Esophagus muscularis mucosa (tissue), 4 donors: ENCODE measurements at regions not wholly inside any gene's neighbourhood (a gene's known extent, or its start where the extent isn't known, plus 50 kb on each side); places are given as distances from the start of the nearest gene placed in this dataset.

ENCODE experiments used
- DNase-seq: peaks from one replicate; pipeline ENCODE4 v3.0.0-alpha.2; 2017; ENCODE audit errors: extremely low spot score
- H3K27ac ChIP-seq, 4 donors: fragments of 200-600 bp; sonication (generic); replicated peaks in 1 of 4; 1 replicate in 3 of 4; 2 replicates in 1 of 4; pipeline ENCODE4 v1.5.1; 2016 to 2019; ENCODE audit warnings: mild to moderate bottlenecking in 1 of 4
- H3K27me3 ChIP-seq, 4 donors: fragments of 200-600 bp; sonication (generic); one replicate each; pipeline versions ENCODE4 v1.5.1 to v1.6.0; 2016 to 2019
- H3K36me3 ChIP-seq, 4 donors: fragments of 200-600 bp; sonication (generic); one replicate each; pipeline ENCODE4 v1.5.1; 2016 to 2019
- H3K4me1 ChIP-seq, 4 donors: fragments of 200-600 bp; sonication (generic); one replicate each; pipeline ENCODE4 v1.5.1; 2016 to 2019
- H3K4me3 ChIP-seq, 4 donors: fragments of 200-600 bp; sonication (generic); 1 replicate in 2 of 4; 2 replicates in 2 of 4; pipeline ENCODE4 v1.5.1; 2016 to 2019; ENCODE audit warnings: mild to moderate bottlenecking in 4 of 4, moderate library complexity in 1 of 4
- H3K9me3 ChIP-seq, 4 donors: fragments of 200-600 bp; sonication (generic); 1 replicate in 3 of 4; 2 replicates in 1 of 4; pipeline ENCODE4 v1.5.1; 2016 to 2019
- EP300 ChIP-seq: sonication (generic); formaldehyde crosslinking; IDR thresholded peaks from one replicate; pipeline ENCODE4 v1.6.1; 2017; ENCODE audit warnings: antibody characterized with exemption
- POLR2A ChIP-seq: fragments of 450-650 bp; IDR thresholded peaks from one replicate; pipeline ENCODE4 v1.6.1; 2017; ENCODE audit warnings: antibody characterized with exemption, moderate library complexity, mild to moderate bottlenecking, low read depth
- POLR2AphosphoS5 ChIP-seq, 2 donors: sonication (generic); formaldehyde crosslinking; IDR thresholded peaks; one replicate each; pipeline ENCODE4 v1.6.1; 2017; ENCODE audit warnings: antibody characterized with exemption in 2 of 2
- WGBS: methylation state at CpG from one replicate; pipeline ENCODE4 v1.1.5; 2018; 5-methylcytosine and 5-hydroxymethylcytosine counted together
- intact Hi-C: fragments of 100-400 bp; cut with DNase I; formaldehyde crosslinking; loops from one replicate; pipeline ENCODE4 v1.15.1; 2023
- TF ChIP-seq, protein P1 (sequence below), 3 experiments: fragments of 200-600 bp in 2 of 3; fragments of 450-650 bp in 1 of 3; sonication (generic) in 2 of 3; IDR thresholded peaks; one replicate each; pipeline ENCODE4 v1.5.1; 2017 to 2019; ENCODE audit warnings: antibody characterized with exemption in 3 of 3, mild to moderate bottlenecking in 2 of 3, moderate library complexity in 1 of 3

DNA sequence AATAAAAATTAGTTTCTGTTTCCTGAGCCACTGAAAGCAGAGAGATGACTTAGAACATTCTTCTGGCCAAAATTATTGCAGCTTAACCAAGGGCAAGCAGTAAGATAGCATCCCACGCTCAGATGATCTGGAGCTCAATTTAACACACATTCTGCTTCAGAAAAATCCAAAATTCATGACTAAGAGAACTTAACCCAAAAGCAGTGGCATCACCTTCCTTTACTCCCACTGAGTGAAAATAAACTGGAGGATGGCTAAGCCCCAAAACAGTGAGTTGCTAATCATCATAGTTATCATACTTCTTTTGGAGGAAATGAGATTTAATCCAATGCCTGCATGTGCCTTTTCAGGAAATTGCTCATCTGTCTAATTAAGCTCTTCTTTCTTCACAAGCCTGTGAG, 195.4 kb downstream of the DUSP6 start:
- 60% methylated on average over 1 of the region's 1 CpG for WGBS
- no peak for TF ChIP-seq POLR2A
- no peak for TF ChIP-seq EP300
- TF ChIP-seq, protein P1, sequence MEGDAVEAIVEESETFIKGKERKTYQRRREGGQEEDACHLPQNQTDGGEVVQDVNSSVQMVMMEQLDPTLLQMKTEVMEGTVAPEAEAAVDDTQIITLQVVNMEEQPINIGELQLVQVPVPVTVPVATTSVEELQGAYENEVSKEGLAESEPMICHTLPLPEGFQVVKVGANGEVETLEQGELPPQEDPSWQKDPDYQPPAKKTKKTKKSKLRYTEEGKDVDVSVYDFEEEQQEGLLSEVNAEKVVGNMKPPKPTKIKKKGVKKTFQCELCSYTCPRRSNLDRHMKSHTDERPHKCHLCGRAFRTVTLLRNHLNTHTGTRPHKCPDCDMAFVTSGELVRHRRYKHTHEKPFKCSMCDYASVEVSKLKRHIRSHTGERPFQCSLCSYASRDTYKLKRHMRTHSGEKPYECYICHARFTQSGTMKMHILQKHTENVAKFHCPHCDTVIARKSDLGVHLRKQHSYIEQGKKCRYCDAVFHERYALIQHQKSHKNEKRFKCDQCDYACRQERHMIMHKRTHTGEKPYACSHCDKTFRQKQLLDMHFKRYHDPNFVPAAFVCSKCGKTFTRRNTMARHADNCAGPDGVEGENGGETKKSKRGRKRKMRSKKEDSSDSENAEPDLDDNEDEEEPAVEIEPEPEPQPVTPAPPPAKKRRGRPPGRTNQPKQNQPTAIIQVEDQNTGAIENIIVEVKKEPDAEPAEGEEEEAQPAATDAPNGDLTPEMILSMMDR (IDR thresholded peaks at IDR 0.05): no peak
- TF ChIP-seq POLR2AphosphoS5 (IDR thresholded peaks at IDR 0.05): no peak
- intact Hi-C loops: no loop called here
- Histone ChIP-seq H3K36me3 (no peaks in the 10 kb centered on the region), H3K27me3 (no peaks in the 10 kb centered on the region), H3K27ac (no peak overlapping the region), H3K9me3 (no peaks in the 10 kb centered on the region), H3K4me3 (no peak overlapping the region), H3K4me1 (peaks cover 11 to 14% (median 12%) of the 10 kb centered on the region in 4 donors)
- DNase-seq: no peak

DNA sequence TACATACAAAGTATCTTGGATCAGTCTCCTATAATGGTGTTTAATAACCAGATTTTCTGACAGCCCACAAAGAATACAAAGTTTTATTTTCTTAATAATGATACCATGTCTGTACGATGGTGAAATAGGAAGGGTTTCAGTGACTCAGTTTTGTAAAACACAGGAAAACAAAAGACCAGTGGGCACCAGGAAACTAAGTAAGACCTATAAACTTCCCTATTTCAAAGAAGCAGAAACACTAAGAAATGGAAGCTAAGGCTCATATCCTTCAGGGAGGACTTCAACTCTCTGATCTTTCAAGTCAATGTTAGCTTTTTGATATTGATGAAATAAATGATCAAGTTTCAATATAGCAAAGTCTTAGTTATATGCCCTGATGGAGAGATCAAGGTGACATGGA, 196.0 kb downstream of the DUSP6 start:
- Histone ChIP-seq H3K4me3 (no peak overlapping the region), H3K9me3 (no peaks in the 10 kb centered on the region), H3K27me3 (no peaks in the 10 kb centered on the region), H3K36me3 (no peaks in the 10 kb centered on the region), H3K4me1 (peaks cover 11 to 14% (median 12%) of the 10 kb centered on the region in 4 donors), H3K27ac (no peak overlapping the region)
- DNase-seq: no peak
- 68% methylated on average over 1 of the region's 1 CpG for WGBS
- TF ChIP-seq EP300 (no peak), POLR2AphosphoS5 (IDR thresholded peaks at IDR 0.05) (no peak), POLR2A (no peak)
- TF ChIP-seq, protein P1 (IDR thresholded peaks at IDR 0.05): no peak
- intact Hi-C loops: no loop called here

DNA sequence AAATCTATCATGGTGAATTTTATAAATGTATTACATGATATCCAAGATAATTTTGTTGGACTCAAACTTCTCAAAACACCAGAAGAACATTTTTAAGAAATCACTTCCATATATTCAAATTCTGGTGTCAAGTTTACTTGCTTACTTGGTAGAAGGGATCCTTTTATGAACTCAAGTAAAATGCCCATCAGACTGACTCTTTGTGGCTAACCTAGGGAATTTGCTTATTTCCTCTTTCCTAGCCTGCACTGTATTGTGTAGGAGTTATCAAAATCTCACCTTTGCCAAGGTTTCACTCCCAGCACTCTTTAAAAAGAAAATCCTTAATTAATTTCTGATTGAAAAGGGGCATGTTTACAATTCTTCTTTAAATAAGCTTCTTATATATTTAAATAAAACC, 196.5 kb downstream of the DUSP6 start:
- TF ChIP-seq EP300: no peak
- no peak for TF ChIP-seq POLR2AphosphoS5 (IDR thresholded peaks at IDR 0.05)
- TF ChIP-seq, protein P1 (IDR thresholded peaks at IDR 0.05): no peak
- no peak for TF ChIP-seq POLR2A
- Histone ChIP-seq H3K27ac (no peak overlapping the region), H3K27me3 (no peaks in the 10 kb centered on the region), H3K9me3 (no peaks in the 10 kb centered on the region), H3K4me1 (peaks cover 8 to 11% (median 9%) of the 10 kb centered on the region in 4 donors), H3K36me3 (no peaks in the 10 kb centered on the region), H3K4me3 (no peak overlapping the region)
- no peak for DNase-seq
- intact Hi-C loops: no loop called here

DNA sequence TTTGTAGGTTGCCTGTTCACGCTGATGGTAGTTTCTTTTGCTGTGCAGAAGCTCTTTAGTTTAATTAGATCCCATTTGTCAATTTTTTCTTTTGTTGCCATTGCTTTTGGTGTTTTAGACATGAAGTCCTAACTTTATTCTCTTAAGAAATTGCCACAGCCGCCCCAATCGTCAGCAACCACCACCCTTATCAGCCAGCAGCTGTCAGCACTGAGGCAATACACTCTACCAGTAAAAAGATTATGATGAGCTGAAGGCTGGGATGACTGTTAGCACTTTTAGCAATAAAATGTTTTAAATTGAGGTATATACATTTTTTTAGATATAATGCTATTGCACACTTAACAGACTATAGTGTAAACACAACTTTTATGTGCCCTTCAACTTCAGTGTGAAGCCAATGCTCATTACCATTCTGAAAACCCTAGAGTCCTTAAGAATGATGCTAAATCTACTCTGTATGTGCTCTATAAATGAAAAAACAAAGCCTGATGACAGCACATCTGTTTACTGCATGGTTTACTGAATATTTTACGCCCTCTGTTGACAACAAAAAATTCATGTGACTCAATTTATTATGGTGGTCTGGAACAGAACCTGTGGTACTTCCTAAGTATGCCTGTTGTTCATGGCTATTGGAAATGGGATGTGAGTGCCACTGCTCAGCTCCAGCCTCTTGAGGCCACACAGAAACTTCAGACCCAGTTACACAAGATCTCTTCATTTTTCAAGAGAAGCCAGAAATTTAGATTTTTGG, 197.4 kb downstream of the DUSP6 start:
- no peak overlapping the region for H3K27ac ChIP-seq
- no peak for DNase-seq
- no peaks in the 10 kb centered on the region for H3K27me3 ChIP-seq
- intact Hi-C loops: no loop called here
- no peak overlapping the region for H3K4me3 ChIP-seq
- H3K4me1 ChIP-seq: peaks cover 0 to 11% (median 3%) of the 10 kb centered on the region in 4 donors
- WGBS: 86% methylated on average over 4 of the region's 4 CpGs
- H3K36me3 ChIP-seq: no peaks in the 10 kb centered on the region
- no peak for TF ChIP-seq EP300
- TF ChIP-seq, protein P1 (IDR thresholded peaks at IDR 0.05): no peak
- TF ChIP-seq POLR2A: no peak
- no peak for TF ChIP-seq POLR2AphosphoS5 (IDR thresholded peaks at IDR 0.05)
- H3K9me3 ChIP-seq: no peaks in the 10 kb centered on the region

DNA sequence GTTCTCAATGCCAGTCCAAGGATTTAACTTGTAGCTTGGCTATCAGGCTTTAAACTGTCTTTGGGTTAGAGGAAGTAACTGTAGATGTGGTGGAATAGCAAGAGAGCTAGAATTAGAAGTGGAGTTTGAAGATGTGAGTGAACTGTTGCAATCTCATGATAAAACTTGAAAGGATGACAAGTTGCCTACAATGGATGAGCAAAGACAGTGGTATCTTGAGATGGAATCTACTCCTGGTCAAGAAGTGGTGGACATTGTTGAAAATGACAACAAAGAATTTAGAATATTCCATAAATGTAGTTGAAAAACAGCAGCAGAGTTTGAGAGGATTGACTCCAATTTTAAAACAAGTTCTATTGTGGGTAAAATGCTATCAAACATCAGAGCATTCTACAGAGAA, 199.0 kb downstream of the DUSP6 start:
- TF ChIP-seq POLR2AphosphoS5 (IDR thresholded peaks at IDR 0.05) (no peak), EP300 (no peak), POLR2A (no peak)
- TF ChIP-seq, protein P1 (IDR thresholded peaks at IDR 0.05): no peak
- no peak overlapping the region for H3K27ac ChIP-seq
- intact Hi-C loops: no loop called here

More for the DNA sequence above, 199.0 kb downstream of the DUSP6 start:
- no peaks in the 10 kb centered on the region for H3K27me3 ChIP-seq
- no peaks in the 10 kb centered on the region for H3K9me3 ChIP-seq
- H3K4me1 ChIP-seq: peaks cover 0 to 11% (median 2%) of the 10 kb centered on the region in 4 donors
- H3K4me3 ChIP-seq: no peak overlapping the region
- no peaks in the 10 kb centered on the region for H3K36me3 ChIP-seq
- no peak for DNase-seq
